Mesodermal cell (in vitro differentiated cells): ENCODE measurements at regions not wholly inside any gene's neighbourhood (a gene's known extent, or its start where the extent isn't known, plus 50 kb on each side); places are given as distances from the start of the nearest gene placed in this dataset.

ENCODE experiments used
- H3K27ac ChIP-seq: 2 replicates; pipeline ENCODE4 v1.7.0; 2013; ENCODE audit warnings: mild to moderate bottlenecking, low read depth, low read length, moderate library complexity; ENCODE audit not compliant: severe bottlenecking
- H3K36me3 ChIP-seq: 2 replicates; pipeline ENCODE4 v1.7.1; 2013; ENCODE audit warnings: mild to moderate bottlenecking, low read length, moderate library complexity; ENCODE audit not compliant: control insufficient read depth, insufficient read depth
- H3K4me1 ChIP-seq: one replicate; pipeline ENCODE4 v1.7.1; 2013; ENCODE audit warnings: mild to moderate bottlenecking, low read length; ENCODE audit not compliant: insufficient read depth, control insufficient read depth, poor library complexity, severe bottlenecking
- H3K4me3 ChIP-seq: 2 replicates; pipeline ENCODE4 v1.7.0; 2013; ENCODE audit warnings: low read length, control low read depth, mild to moderate bottlenecking; ENCODE audit not compliant: insufficient read depth, poor library complexity, severe bottlenecking; ENCODE audit errors: extremely low read depth
- H3K9me3 ChIP-seq: 2 replicates; pipeline ENCODE4 v1.7.1; 2013; ENCODE audit warnings: mild to moderate bottlenecking, low read length, moderate library complexity; ENCODE audit not compliant: control insufficient read depth
- WGBS, 2 experiments: methylation state at CpG; one replicate each; pipeline ENCODE4 v1.1.5; 2013; ENCODE audit warnings: missing lambda C conversion rate in 2 of 2; ENCODE audit not compliant: insufficient coverage in 2 of 2; 5-methylcytosine and 5-hydroxymethylcytosine counted together

GRCh38 chr3:25090698-25091453 is 337.2 kb upstream of the RARB start:
- WGBS, 2 experiments: 86 to 100% methylated on average over 2 to 3 of the region's 6 CpGs
- H3K4me1 ChIP-seq: no peaks in the 10 kb centered on the region
- no peak overlapping the region for H3K4me3 ChIP-seq
- H3K9me3 ChIP-seq: no peaks in the 10 kb centered on the region
- H3K27ac ChIP-seq: no peak overlapping the region
- no peaks in the 10 kb centered on the region for H3K36me3 ChIP-seq

DNA sequence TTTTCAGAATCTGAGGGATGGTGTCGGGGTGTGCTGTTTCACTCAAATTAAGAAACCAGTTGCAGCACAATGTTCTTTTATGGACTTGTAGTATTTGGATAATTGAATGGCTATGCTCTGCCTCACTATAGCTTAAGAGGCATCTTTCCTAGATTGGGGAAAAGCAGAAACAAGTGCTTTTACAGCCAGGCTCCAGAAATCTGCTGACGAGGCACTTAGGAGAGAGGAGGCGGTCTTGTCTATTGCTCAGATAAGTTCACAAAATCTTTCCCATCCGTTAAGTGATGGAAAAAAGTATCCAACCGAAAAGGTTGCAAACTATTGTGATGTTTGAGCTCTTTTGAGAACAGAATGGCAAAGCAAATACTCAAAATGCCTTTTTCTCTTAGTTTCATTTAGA is 336.1 kb upstream of the RARB start:
- H3K27ac ChIP-seq: no peak overlapping the region
- H3K9me3 ChIP-seq: no peaks in the 10 kb centered on the region
- no peak overlapping the region for H3K4me3 ChIP-seq
- 95 to 100% methylated on average over 2 of the region's 5 CpGs for WGBS, 2 experiments
- H3K4me1 ChIP-seq: no peaks in the 10 kb centered on the region
- no peaks in the 10 kb centered on the region for H3K36me3 ChIP-seq

- Histone ChIP-seq H3K9me3 (no peaks in the 10 kb centered on the region), H3K36me3 (no peaks in the 10 kb centered on the region), H3K4me1 (no peaks in the 10 kb centered on the region), H3K4me3 (no peak overlapping the region), H3K27ac (no peak overlapping the region)
- WGBS, 2 experiments: 80 to 86% methylated on average over 1 of the region's 2 CpGs
Measured at GRCh38 chr3:25094932-25095685, 333.0 kb upstream of the RARB start.

DNA sequence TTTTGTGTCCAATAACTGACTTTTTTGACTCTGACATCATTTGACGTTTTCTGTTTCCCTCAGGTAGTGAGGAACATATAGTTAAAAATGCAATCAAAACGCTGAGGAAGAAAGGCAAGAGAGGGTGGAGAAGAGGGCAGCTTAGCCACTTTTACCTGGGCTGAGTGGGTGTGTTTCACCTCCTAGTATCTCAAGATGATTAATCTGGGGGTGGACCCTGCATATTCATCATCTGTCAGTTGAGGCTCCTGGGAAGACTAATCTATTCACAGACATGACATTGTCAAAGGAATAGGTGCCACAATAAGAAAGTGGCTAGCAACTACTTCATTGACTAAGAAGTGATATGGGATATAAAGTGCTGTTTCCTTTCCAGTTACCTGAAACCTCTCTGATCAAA is 331.5 kb upstream of the RARB start:
- no peaks in the 10 kb centered on the region for H3K9me3 ChIP-seq
- no peak overlapping the region for H3K4me3 ChIP-seq
- no peaks in the 10 kb centered on the region for H3K4me1 ChIP-seq
- H3K27ac ChIP-seq: no peak overlapping the region
- no peaks in the 10 kb centered on the region for H3K36me3 ChIP-seq
- 86 to 100% methylated on average over 1 of the region's 2 CpGs for WGBS, 2 experiments

DNA sequence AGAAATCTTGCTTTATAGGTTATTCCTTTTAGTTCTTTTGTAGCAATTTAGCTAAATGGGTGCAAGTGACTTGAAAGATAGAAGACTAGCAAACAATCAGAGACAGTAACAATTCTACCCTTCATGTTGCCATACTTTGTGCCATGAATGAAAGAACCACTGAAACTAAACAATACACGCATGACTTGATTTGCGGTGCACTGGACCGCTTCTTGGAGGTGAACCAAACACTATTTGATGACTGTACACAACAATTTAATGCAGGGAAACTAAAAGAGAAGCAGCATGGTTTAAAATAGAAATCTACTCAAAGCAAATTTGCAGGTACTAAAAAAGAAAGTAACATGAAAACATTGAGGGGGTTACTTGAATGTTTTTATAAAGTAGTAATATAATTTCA is 331.0 kb upstream of the RARB start:
- Histone ChIP-seq H3K27ac (no peak overlapping the region), H3K9me3 (no peaks in the 10 kb centered on the region), H3K4me3 (no peak overlapping the region), H3K36me3 (no peaks in the 10 kb centered on the region), H3K4me1 (no peaks in the 10 kb centered on the region)
- WGBS, 2 experiments: 80% methylated on average over 2 of the region's 3 CpGs; no CpG with 5 or more reads in 1 of the 2 experiments

DNA sequence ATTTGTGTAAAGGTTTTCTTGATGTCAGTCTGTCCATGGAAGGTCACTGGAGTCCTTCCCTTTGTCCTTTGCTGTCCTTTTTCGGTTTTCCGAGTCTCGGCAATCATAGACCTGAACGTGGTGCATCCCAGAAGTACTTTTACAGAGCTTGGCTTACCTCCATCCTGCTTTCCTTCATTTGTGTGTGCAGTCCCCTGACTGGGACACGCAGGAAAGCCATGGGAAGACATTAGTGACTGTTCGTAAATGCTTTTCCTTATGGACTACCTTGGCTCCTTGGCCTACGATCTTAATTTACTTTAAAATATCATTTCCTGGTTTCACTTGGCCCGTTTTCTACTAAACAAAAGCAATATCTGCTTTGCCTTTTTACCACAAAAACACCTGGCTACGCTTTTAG is 328.4 kb upstream of the RARB start:
- Histone ChIP-seq H3K36me3 (no peaks in the 10 kb centered on the region), H3K9me3 (no peaks in the 10 kb centered on the region), H3K4me3 (no peak overlapping the region), H3K4me1 (no peaks in the 10 kb centered on the region), H3K27ac (no peak overlapping the region)
- WGBS, 2 experiments: 88 to 97% methylated on average over 6 of the region's 9 CpGs

DNA sequence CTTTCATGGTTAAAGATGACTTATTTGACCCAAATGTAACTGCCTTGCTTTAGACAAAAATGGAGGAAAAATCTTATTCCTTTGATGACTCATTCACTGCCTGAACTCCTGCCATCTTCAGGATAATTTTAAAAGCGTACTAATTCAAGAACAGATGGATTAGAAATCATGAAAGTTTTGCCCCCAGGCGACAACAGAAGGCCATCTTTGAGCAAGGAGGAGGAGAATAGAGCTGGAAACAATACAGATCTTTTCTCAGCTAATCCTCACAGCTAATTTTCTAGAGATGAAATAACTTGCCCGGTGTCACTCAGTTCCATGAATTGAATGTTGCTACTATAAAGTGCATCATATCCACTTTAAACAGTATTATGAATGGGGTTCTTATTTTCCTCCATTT is 324.7 kb upstream of the RARB start:
- H3K27ac ChIP-seq: no peak overlapping the region
- H3K36me3 ChIP-seq: no peaks in the 10 kb centered on the region
- no peaks in the 10 kb centered on the region for H3K9me3 ChIP-seq
- H3K4me3 ChIP-seq: no peak overlapping the region
- no peaks in the 10 kb centered on the region for H3K4me1 ChIP-seq
- 100% methylated on average over 1 of the region's 3 CpGs; no CpG with 5 or more reads in 1 of the 2 experiments for WGBS, 2 experiments

DNA sequence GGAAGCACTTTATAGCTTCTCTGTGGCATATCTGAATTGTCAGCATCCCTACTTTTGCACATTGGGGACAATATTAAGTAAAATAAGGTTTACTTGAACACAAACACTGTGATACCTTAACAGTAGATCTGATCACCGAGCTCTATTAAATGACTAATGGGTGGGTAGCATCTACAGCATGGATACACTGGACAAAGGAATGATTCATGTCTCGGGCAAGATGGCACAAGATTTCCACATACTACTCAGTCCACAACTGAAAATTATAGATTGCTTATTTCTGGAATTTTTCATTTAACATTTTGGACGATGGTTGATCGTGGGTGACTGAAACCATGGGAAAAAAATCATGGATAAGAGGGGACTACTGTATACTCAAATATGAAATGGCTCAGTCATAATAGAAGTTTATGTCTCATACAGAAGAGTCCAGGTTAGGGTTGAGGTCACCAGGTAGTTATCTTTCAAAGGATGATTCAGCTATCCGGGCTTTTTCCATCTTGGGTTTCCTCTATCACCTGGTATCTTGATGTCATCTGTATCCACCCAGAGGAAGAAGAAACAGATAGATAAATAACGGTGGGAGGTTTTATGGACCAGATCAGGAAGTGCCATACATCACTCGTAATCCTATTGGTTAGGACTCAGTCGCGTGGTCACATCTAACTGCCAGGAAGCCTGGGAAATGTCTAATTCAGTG is 320.0 kb upstream of the RARB start:
- no peaks in the 10 kb centered on the region for H3K4me1 ChIP-seq
- WGBS, 2 experiments: 88 to 96% methylated on average over 4 to 5 of the region's 9 CpGs
- H3K27ac ChIP-seq: no peak overlapping the region
- H3K9me3 ChIP-seq: no peaks in the 10 kb centered on the region
- H3K4me3 ChIP-seq: no peak overlapping the region
- H3K36me3 ChIP-seq: no peaks in the 10 kb centered on the region

DNA sequence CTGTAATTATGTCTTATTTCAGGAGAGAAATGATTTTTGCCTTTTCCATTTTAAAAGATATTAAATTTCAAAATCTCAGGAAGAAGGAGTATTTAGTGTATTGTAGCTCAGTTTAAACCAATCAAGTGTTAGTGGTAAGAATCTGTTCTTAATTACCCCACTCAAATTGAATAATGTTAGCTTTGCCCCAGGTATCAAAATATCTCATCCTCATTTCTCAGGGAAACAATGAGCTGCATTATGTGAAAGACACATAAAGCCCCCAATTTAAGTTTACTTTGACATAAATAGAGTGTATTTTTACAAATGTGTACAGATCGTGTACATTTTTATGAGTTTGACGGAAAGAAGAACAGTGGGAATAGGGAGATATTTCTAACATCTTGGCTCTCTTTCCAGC is 317.4 kb upstream of the RARB start:
- no peak overlapping the region for H3K4me3 ChIP-seq

DNA sequence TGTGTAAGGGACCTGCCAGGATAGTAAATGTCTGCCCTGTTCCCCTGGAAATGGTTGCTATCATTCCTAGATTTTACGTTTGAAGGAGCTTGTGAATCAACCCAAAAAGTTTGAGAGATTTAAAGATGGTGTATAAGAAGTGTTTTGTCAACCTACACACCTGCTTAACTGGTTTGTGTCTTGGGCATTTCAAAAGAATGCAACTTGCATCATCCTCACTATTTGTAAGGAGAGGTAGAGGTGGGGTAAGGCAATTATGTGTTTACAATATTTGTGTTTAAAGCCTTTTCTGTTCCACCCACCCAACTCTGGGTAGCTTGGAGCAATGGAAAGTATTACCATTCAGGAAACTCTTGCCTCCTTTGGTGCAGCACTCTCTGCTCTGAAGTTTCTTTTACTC is 314.2 kb upstream of the RARB start:
- 100% methylated on average over 1 of the region's 1 CpG; no CpG with 5 or more reads in 1 of the 2 experiments for WGBS, 2 experiments
- Histone ChIP-seq H3K4me3 (no peak overlapping the region), H3K9me3 (no peaks in the 10 kb centered on the region), H3K4me1 (no peaks in the 10 kb centered on the region), H3K27ac (no peak overlapping the region), H3K36me3 (no peaks in the 10 kb centered on the region)

More for the DNA sequence above, 317.4 kb upstream of the RARB start:
- H3K27ac ChIP-seq: no peak overlapping the region
- H3K36me3 ChIP-seq: no peaks in the 10 kb centered on the region
- no peaks in the 10 kb centered on the region for H3K9me3 ChIP-seq
- H3K4me1 ChIP-seq: no peaks in the 10 kb centered on the region
- WGBS, 2 experiments: no CpG with 5 or more reads among the region's 2 CpGs
